Activated CD8-positive, alpha-beta memory T cell treated with anti-CD3 and anti-CD28 coated beads for 36 hours (primary cell): ENCODE measurements at regions not wholly inside any gene's neighbourhood (a gene's known extent, or its start where the extent isn't known, plus 50 kb on each side); places are given as distances from the start of the nearest gene placed in this dataset.

Experiments used
- CTCF ChIA-PET: fragments of 350-600 bp; sonication (Branson Sonifier 250); formaldehyde crosslinking; loops from one replicate; lab custom pipeline; 2021; ENCODE audit warnings: antibody characterized with exemption; lab: Charles Lee
- POLR2A ChIA-PET: fragments of 350-600 bp; sonication (Branson Sonifier 250); formaldehyde crosslinking; loops from one replicate; lab custom pipeline; 2021; ENCODE audit warnings: antibody characterized with exemption; lab: Charles Lee

DNA sequence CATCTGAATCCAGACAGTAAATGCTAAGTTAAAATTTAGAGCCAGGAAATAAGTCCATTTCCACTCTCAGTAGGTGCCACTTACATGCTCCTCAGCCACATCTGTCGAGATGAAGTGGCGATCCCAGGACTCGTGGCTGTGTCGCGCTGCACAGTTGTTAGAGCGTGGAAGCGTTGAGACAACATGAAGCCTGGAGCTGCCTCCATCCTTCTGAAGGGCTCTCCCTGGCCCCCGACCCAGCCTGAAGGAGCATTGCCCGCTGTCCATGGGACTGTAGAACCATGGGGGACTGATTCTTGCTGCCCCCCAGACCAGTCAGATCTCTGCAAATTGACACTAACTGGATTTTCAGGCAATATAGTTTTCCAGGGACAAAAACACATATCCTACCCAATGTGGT, 58.9 kb downstream of the IRX1 start:
- CTCF ChIA-PET: no interaction called here

DNA sequence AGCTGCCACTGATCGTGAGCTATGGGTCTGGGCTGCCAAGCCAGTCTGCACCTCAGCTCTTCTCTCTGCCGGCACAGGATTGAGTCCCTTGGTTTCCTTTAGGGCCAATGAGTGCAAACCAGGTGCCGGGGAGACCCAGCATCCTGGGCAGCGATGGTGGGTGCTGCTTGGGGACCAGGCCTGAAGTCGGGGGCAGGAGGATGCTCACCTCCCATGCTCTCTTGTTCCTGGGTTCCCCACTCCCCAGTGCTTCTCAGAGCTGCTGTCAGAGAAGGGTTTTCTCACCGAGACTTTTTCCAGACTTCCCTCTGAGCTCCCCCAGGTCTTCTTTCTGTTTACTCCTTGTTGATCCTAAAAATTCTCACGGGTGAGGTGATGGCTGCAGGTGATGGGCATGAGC, 61.2 kb downstream of the IRX1 start:
- ChIA-PET CTCF (no interaction called here), POLR2A (no interaction called here)

More for the DNA sequence above, 58.9 kb downstream of the IRX1 start:
- POLR2A ChIA-PET: no interaction called here

DNA sequence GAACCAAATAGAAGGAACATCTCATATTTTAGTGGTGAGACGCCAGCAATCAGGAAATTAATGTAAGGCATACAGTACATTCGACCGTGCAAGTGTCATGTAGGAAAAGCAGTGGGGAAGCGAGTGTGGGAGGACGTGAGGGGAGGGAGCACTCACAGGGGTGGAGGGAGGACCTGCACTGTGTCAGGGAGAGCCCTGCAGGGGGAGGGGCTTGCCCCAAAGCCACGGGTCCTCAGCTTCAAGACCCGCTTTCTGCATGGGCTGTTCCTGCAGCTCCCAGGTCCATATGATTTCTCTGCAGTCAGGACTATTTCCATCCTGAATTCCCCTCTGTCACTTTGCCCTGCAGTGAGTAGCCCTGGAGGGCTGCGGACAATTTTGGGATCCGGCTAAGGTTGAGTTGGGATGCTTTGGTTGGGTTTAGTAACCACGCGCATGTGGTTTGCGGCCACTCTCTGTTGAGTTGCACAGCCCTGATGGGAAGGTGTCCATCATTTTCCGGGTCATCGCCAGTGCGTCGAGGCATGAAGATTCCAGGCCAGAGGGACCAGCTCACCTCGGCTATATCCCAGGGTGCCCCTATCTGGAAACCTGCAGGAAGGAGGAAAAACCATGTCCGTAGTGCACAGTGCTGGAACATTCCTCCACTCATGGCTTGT, 61.9 kb downstream of the IRX1 start:
- CTCF ChIA-PET: no interaction called here
- POLR2A ChIA-PET: no interaction called here

DNA sequence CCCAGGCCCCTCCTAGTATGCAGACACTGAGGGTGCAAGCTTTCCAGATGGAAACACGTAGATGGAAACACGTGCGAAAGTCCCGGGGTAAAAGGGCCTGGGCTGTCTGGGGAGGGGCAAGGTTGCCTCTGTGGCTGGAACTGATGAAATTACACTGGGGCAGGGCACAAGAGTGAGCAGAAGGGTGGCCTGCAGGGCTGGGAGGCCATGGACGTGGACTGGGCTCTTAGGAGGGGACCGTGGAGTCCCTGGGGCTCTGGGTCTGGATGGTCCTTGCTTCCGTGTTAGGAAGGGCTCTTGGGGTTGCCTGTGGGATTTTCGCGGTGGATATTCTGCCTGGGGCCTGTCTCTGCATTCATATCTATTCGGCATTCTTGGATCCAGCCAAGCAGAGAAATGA, 63.3 kb downstream of the IRX1 start:
- CTCF ChIA-PET: no interaction called here
- POLR2A ChIA-PET: no interaction called here

DNA sequence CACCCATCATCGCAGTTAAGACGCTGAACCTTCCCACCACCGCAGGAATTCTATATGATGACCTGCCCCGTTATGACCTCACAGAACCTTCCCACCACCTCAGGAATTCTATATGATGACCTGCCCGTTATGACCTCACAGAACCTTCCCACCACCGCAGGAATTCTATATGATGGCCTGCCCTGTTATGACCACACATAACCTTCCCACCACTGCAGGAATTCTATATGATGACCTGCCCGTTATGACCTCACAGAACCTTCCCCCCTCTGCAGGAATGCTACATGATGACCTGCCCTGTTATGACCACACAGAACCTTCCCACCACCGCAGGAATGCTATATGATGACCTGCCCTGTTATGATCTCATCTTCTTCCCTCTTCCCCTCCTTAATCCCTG, 64.3 kb downstream of the IRX1 start:
- CTCF ChIA-PET: no interaction called here

DNA sequence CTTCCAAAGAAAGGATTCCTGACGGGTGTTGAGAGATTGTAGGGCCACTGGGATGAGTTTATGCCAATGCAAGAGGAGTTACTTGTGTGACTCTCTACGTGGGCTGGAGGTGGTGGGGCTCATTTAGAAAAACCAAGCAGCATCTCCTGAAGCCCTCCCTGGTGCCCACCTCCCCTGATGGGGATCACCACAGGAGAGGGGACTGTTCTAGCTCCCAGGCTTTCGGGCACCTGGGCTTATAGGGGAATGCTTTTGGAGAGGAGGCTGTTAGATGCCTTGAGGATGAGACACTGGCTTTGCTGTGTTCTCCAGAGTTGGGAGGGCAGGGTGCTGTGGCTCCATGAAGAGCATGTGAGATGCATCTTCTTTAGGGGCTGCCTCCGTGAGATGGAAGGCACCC, 65.0 kb downstream of the IRX1 start:
- POLR2A ChIA-PET: no interaction called here
- CTCF ChIA-PET: no interaction called here

More for the DNA sequence above, 64.3 kb downstream of the IRX1 start:
- POLR2A ChIA-PET: no interaction called here

DNA sequence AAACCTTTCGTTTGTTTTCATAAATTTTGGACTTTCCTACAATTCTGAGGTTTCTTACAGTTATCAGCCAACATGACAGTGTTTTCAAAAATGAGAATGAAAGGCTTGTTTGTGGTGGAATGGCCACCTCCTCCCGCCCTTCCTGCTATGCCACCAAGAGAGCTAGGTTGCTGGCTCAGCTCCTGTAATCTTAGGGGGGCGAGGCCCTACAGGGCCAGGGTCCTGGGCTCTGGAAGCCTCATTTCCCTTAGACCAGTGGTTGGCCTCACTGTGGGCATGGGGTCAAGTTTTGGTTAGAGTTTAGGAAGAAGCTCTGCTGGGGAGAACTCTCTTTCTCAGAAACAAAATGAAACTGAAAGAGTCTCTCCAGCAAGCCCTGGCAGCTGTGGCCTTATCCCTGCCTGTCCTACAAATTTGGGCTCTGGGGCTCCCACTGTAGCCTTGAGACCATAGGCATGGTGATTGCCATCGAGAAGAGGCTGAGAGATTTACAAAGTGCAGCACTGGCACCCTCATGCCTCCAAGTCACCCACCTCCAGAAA, 66.2 kb downstream of the IRX1 start:
- ChIA-PET CTCF (no interaction called here), POLR2A (no interaction called here)

DNA sequence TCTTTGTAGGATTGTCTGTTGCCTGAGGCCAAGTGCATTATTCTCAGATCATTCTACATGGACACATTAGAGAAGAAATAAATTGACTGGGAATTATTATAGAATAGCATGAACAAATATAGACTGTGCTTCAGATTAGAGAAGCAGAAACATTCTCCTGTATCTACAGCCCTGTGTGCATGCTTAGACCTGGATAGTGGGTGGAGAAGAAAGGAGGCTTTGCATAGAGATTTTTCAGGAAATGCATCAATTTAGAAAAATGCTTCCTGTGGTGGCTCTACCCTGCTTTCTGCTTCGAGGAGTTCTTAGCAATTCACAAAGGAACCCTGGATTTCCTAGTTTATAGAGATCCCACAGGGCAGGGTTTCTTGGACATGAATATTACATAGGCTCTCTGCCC, 66.7 kb downstream of the IRX1 start:
- ChIA-PET POLR2A (no interaction called here), CTCF (no interaction called here)

DNA sequence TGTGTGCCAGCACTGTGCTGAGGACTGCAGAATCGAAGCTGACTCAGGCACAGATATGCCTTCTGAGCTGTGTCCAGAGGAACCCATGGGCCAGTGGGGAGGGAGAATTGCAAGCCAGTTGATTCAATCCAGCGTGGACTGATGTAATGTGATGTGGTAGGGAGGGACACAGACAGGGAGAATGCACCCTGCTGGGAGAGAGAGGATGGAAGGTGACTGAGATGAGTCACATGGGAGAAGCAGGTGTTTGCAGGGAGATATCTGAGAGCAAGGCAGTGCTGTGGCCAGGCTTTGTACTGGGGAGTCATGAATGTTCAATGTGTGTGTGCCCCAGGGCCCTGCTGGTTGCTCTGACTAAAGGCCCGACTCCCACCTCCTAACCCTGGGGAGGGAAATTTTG, 75.7 kb downstream of the IRX1 start:
- ChIA-PET POLR2A (no interaction called here), CTCF (no interaction called here)

DNA sequence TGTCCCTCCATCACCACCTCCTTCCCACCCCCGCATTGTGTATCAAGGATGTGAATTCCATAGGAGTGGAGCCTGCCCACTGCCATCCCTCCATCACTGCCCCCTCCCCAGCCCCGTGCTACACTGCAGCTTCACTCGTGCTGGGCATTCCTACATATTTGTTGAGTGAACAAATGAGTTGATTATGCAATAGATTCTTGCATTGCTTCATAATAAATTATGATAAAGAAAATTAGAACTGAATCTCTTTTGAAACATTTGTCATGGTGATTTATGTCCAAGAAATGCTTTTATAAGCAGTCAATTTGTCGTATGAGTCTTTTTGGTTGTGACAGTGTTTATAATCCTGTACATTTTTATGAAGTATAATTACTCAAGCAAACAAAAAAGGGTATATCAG, 83.2 kb downstream of the IRX1 start:
- CTCF ChIA-PET: no interaction called here

DNA sequence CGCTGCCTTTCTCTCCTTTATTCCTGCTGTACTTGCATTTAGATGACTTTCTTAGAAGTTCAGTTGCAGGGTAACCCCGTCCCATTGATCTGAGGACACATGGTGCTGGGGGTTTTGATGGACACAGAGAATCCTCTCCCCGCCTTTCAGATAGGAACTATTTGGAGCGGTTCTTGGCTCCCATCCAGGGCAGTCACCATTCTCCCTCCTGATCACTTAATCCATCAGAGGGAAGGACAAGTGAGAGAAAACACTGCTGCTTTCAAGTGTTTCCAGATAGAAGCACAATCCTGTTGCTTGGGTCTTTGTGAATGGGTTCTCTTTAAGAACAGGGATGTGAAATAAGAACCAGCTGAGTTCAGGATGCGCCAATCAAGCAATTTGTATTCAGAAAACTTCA, 85.2 kb downstream of the IRX1 start:
- CTCF ChIA-PET: no interaction called here

More for the DNA sequence above, 83.2 kb downstream of the IRX1 start:
- POLR2A ChIA-PET: no interaction called here

DNA sequence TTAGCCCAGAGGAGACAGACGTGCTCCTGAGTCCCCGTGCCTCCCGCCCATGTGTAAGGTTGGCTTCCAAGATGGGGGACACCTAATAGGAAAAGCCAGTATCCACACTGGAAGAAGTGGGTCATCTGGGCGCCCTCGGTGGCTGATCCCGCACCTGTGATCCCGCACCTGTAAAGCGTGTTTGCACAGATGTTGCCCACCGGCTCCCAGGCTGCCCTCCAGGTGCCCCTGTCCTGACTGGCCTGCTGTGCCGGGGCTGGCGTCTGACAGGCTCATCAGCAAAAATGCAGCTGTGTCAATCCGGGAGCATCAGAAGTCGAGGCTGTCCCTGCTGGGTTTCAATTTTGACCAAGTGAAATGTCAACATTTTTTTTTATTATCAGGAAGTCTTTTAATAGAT, 88.5 kb downstream of the IRX1 start:
- ChIA-PET POLR2A (no interaction called here), CTCF (no interaction called here)

More for the DNA sequence above, 85.2 kb downstream of the IRX1 start:
- POLR2A ChIA-PET: no interaction called here

DNA sequence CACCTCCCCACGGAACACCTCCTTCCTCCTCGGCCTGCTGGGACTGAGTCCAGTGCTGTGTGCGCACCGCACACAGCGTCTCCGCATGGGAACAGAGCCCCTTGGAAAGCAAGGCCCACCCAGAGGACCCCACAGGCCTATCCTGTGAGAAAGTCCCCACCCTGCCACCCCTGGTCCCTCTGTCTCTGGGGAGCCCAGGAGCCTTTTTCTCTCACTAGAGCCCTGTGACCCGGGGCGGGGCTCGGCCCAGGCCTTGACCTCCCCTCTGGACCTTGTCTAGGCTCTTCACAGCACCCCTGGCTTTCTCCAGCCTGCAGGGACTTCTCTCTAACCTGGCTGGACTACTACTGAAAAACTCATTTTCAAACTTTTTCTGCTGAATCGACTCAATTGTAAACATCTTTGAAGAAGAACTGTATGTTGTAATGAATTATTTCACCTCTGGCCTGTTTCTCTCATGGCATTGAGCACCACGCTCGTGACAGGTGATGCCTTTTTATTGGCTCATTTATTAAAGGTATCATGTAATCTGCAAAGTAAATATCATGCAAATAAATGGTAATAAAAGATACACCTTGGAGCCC, 89.2 kb downstream of the IRX1 start:
- ChIA-PET CTCF (no interaction called here), POLR2A (no interaction called here)

DNA sequence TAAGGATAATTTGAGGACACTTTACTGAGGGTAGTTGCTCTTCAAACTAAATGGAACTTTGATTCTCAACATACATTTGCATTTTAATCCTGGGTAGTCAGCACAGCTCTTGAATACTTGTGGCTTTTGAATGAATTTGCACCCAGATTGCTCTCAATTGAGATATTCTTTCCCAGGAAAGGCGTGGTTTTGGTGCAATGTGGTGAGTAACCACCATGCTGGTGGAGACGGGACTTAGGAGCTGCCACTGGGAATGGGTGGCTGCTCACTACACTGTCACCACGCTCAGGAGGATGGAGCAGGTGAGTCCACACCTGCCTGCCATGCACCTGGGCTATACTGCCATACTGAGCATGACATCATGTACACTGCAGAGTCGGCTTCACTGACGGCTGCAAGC, 99.2 kb downstream of the IRX1 start:
- CTCF ChIA-PET: no interaction called here
- POLR2A ChIA-PET: interaction anchor here (0.7 kb wide), 1 partner anchor 8 kb away, joined by 3 read pairs; no protein-coding TSS in a partner anchor

DNA sequence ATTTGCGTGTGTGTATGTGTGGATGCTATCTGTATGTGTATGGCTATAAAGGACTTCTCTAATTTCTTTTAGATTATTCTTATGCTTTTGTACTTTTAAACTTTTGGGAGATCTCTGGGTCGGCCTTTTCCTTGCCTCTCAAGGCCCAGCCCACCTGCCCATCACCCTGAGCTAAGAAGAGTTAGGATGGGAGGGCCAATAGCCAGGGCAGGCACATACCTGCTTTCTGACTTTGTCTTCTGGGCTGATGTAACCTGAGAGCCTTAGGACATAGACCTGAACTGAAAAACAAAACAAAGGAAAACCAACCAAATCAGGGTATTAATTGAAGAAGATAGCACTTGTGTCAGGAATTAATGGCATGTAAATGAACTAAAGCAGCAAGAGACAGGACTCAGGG, 100.2 kb downstream of the IRX1 start:
- POLR2A ChIA-PET: interaction anchor here (0.7 kb wide), 1 partner anchor 9 kb away, joined by 3 read pairs; no protein-coding TSS in a partner anchor

DNA sequence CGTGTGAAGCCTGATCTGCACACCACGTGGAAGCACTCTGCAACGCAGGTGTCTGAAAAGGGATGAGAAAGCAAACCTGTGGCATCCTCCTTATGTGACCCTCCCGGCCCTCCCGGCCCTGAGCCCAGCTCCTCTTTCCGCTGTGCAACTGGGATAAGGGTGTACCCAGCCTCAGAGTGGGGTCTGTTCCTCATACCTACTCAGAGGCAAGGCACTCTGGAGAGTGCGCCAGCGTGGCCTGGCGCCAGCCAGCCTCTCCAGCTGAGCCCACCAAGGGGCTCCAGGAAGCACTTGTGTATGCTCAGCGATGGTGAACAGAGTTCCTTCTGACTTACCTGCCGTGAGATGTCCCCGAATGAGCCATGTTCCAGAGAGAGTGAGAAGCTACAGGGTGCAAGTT, 102.8 kb downstream of the IRX1 start:
- ChIA-PET CTCF (no interaction called here), POLR2A (no interaction called here)

More for the DNA sequence above, 100.2 kb downstream of the IRX1 start:
- CTCF ChIA-PET: no interaction called here

DNA sequence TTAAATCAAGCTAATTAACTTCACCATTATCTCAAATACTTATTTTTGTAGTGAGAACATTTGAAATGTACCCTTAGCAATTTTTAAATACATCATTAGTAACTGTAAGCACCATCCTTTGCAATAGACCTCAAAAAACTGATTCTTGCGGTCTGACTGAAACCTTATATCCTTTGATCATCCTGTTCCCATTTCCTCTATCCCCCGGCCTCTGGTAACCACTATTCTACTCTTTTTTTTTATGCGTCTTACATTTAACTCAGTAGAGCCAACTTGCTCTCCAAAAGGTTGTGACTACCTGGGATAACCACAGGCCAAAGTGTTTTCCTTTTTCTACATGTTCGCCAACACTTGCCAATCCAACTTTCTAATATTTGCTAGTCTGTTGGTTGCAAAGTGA, 106.1 kb downstream of the IRX1 start:
- ChIA-PET POLR2A (no interaction called here), CTCF (no interaction called here)

DNA sequence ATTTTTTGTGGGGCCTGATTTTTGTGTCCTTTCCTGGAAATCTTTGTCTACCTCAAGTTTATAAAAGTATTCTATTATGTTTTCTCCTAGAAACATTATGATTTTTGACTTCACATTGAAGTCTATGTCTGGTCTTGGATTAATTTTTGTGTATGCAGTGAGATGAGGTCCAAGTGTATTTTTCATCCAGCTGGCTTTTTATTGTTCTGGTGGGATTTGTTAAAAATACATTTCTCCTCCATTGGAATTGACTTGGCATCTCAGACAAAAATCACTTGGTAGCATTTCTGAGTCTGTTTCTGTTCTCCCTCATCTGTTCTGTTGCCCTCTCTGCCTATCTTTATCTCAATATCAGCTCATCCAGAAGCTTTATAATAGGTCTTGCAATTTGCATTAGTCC, 109.0 kb downstream of the IRX1 start:
- ChIA-PET POLR2A (no interaction called here), CTCF (no interaction called here)

DNA sequence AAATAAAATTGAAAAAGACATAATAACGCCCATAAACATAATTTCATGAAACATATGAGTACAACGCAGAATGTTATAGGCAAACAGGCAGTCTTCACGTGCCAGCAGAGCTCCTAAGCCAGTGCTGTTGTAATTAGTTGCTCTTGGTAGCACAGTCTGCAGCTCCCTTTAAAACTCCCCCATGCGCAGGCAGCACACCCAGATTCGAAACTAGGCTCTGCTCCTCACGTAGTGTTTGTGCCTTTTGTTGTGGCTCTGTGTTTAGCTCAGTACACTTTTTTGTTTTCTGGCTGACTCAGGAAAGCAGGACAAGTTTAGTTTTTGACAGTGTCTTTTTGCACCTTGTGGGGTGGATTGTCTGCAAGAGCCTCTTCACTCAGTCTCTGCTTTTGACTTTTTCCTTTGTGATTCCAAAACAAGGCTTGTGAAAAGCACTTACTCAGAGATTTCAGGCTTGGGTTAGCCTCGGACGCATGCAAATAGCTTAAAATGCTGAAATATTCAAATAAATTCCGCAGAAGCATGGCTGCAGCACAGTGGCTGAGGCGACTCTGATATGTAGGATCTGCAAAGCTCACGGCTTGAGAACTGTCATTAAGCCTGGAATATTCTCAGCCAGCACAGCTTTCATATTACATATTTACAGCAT, 113.6 kb downstream of the IRX1 start:
- POLR2A ChIA-PET: no interaction called here
- CTCF ChIA-PET: no interaction called here

DNA sequence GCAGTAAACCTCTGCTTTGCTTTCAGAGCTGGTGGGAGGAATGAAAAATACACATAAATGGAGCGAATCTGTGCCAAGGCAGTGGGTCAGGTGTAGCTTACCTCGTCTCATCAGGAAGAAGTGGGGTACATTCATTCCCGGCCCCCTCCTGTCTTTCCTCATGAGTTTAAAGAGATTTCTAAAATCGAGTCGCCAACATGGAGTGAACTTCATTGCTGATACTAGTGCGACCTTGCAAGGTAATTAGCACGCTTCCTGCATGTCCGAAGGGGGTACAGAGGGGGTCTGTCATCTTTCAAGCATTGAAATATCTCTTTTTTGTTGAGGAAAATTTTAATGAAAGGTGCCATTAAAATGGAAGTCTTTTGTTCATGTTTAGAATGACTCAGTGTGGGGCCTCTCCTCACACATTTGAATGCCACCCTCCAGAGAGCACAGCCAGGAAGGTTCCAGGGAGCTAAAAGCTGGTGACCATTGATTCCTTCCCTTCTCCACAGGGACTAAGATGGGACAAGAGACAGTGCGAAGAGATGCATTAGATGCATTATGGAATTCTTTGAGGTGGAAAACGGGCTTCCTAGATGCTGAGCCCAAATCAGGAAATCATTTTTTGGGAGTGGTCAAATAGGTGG, 114.2 kb downstream of the IRX1 start:
- CTCF ChIA-PET: no interaction called here
- POLR2A ChIA-PET: no interaction called here
